ENCODE measurements at regions not wholly inside any gene's neighbourhood (a gene's known extent, or its start where the extent isn't known, plus 50 kb on each side); places are given as distances from the start of the nearest gene placed in this dataset.

DNA sequence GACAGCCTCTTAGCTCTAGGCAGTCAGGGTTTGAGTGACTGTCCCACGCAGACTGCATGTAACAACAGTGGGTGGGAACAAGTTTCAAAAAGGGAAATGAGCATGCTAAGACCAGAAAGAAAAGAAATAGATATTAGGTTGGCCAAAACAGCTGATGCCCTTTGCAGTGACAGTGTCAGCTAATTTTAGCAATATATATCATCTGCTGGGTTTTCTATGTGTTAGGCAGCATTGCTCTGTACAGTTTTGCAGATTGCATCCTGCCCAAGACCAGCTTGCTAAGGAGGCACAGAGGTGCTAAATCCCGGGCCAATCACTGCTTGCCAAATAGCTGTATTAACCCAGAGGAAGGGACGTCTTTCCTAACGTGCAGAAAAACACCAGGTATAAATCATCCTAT, 541.9 kb upstream of the TBX3 start:
- Histone ChIP-seq H3K27ac (ENCODE audit: insufficient read depth, low read length, poor library complexity, severe bottlenecking) (no peak overlapping the region), H3K36me3 (ENCODE audit: control insufficient read depth, insufficient read depth, low read length) (no peaks in the 10 kb centered on the region), H3K4me1 (ENCODE audit: control insufficient read depth, insufficient read depth, low read length, poor library complexity, severe bottlenecking) (no peaks in the 10 kb centered on the region), H3K27me3 (ENCODE audit: control insufficient read depth, insufficient read depth, low read length) (no peaks in the 10 kb centered on the region), H3K4me3 (ENCODE audit: low read depth, low read length) (no peak overlapping the region), H3K9me3 (ENCODE audit: control insufficient read depth in 2 of 2, low read length in 2 of 2) (no peaks in the 10 kb centered on the region)
- no peak for ATAC-seq (ENCODE audit: low read depth in 2 of 2)
- Mint-ChIP-seq H3K4me3 (no peak overlapping the region), H3K27me3 (no peaks in the 10 kb centered on the region), H3K9me3 (peaks cover 0 to 19% (median 0%) of the 10 kb centered on the region in 7 donors), H3K36me3 (no peaks in the 10 kb centered on the region), H3K27ac (no peak overlapping the region), H3K4me1 (no peaks in the 10 kb centered on the region)
- DNase-seq, result no peak

DNA sequence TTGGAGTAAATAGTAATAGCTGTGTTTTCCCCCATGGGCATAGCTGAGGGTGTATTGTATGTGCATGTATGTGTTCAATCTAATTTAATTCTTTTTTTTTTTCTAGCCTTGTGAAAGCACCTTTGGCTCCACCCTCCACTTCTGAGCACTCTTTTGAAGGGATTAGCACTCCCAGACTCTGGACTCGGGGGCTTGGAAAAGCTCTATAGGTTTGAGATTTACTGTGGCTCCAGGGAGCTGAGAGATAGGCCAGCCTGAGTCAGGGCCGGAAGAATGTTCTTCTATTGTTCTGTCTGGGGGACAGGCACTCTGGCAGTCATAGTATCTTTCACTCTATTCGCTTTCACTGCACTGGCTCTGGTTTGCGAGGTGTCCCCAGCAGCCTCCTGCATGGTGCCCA, 540.0 kb upstream of the TBX3 start:
- Histone ChIP-seq H3K4me3 (ENCODE audit: low read depth, low read length) (no peak overlapping the region), H3K27me3 (ENCODE audit: control insufficient read depth, insufficient read depth, low read length) (no peaks in the 10 kb centered on the region), H3K36me3 (ENCODE audit: control insufficient read depth, insufficient read depth, low read length) (no peaks in the 10 kb centered on the region), H3K4me1 (ENCODE audit: control insufficient read depth, insufficient read depth, low read length, poor library complexity, severe bottlenecking) (no peaks in the 10 kb centered on the region), H3K9me3 (ENCODE audit: control insufficient read depth in 2 of 2, low read length in 2 of 2) (no peaks in the 10 kb centered on the region), H3K27ac (ENCODE audit: insufficient read depth, low read length, poor library complexity, severe bottlenecking) (no peak overlapping the region)
- Mint-ChIP-seq H3K9me3 (peaks cover 0 to 19% (median 0%) of the 10 kb centered on the region in 7 donors), H3K4me1 (no peaks in the 10 kb centered on the region), H3K27me3 (no peaks in the 10 kb centered on the region), H3K27ac (no peak overlapping the region), H3K36me3 (no peaks in the 10 kb centered on the region), H3K4me3 (no peak overlapping the region)
- DNase-seq (no peak), ATAC-seq (ENCODE audit: low read depth in 2 of 2) (no peak)

DNA sequence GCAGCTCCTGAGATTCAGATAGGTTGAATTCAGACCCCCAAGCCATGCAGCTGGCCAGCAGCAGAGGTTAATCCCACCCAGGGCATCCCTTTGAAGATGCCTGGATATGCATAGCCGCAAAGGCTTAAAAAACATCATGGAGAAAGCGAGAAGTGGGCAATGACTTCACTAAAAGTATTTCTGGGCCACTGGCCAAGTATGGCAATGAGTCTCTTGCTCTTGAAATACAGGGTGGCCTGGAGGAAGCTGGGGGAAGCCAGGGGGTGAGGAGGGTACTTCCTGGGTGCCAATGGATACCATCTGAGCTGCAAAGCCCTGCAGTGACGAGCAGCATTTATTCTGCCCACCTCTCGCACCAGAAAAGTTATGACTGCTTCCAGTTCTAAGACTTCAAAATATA, 539.3 kb upstream of the TBX3 start:
- no peaks in the 10 kb centered on the region for H3K4me1 Mint-ChIP-seq
- DNase-seq, result no peak
- Histone ChIP-seq H3K9me3 (ENCODE audit: control insufficient read depth in 2 of 2, low read length in 2 of 2) (no peaks in the 10 kb centered on the region), H3K4me3 (ENCODE audit: low read depth, low read length) (no peak overlapping the region), H3K27ac (ENCODE audit: insufficient read depth, low read length, poor library complexity, severe bottlenecking) (no peak overlapping the region), H3K36me3 (ENCODE audit: control insufficient read depth, insufficient read depth, low read length) (no peaks in the 10 kb centered on the region), H3K27me3 (ENCODE audit: control insufficient read depth, insufficient read depth, low read length) (no peaks in the 10 kb centered on the region), H3K4me1 (ENCODE audit: control insufficient read depth, insufficient read depth, low read length, poor library complexity, severe bottlenecking) (no peaks in the 10 kb centered on the region)
- H3K36me3 Mint-ChIP-seq, result no peaks in the 10 kb centered on the region
- no peak for ATAC-seq (ENCODE audit: low read depth in 2 of 2)
- no peak overlapping the region for H3K4me3 Mint-ChIP-seq
- no peak overlapping the region for H3K27ac Mint-ChIP-seq
- H3K9me3 Mint-ChIP-seq, result peaks cover 0 to 19% (median 0%) of the 10 kb centered on the region in 7 donors
- no peaks in the 10 kb centered on the region for H3K27me3 Mint-ChIP-seq

DNA sequence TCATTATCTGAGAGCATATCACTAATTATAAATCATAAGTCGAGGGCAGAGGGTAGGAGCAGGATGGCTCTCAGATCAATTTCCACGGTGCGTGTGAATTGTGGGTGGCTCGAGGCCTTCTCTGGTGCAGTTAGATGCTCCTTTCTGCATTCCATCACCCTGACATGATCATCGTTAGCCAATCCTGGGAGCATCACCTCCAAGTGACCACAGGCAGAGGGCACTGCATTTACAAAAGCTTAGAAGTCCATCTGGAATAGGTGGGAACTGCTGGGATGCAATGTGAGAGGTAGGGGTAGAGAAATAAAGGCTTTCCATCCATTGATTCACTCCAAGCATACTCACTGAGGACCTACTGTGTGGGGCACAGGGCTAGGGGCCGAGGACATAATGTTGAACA, 538.2 kb upstream of the TBX3 start:
- Mint-ChIP-seq H3K4me1 (no peaks in the 10 kb centered on the region), H3K4me3 (no peak overlapping the region), H3K27me3 (no peaks in the 10 kb centered on the region), H3K27ac (no peak overlapping the region), H3K9me3 (peaks cover 0 to 11% (median 3%) of the 10 kb centered on the region in 7 donors), H3K36me3 (no peaks in the 10 kb centered on the region)
- Histone ChIP-seq H3K4me3 (ENCODE audit: low read depth, low read length) (no peak overlapping the region), H3K27ac (ENCODE audit: insufficient read depth, low read length, poor library complexity, severe bottlenecking) (no peak overlapping the region), H3K27me3 (ENCODE audit: control insufficient read depth, insufficient read depth, low read length) (no peaks in the 10 kb centered on the region), H3K4me1 (ENCODE audit: control insufficient read depth, insufficient read depth, low read length, poor library complexity, severe bottlenecking) (no peaks in the 10 kb centered on the region), H3K36me3 (ENCODE audit: control insufficient read depth, insufficient read depth, low read length) (no peaks in the 10 kb centered on the region), H3K9me3 (ENCODE audit: control insufficient read depth in 2 of 2, low read length in 2 of 2) (no peaks in the 10 kb centered on the region)
- DNase-seq (no peak), ATAC-seq (ENCODE audit: low read depth in 2 of 2) (no peak)

DNA sequence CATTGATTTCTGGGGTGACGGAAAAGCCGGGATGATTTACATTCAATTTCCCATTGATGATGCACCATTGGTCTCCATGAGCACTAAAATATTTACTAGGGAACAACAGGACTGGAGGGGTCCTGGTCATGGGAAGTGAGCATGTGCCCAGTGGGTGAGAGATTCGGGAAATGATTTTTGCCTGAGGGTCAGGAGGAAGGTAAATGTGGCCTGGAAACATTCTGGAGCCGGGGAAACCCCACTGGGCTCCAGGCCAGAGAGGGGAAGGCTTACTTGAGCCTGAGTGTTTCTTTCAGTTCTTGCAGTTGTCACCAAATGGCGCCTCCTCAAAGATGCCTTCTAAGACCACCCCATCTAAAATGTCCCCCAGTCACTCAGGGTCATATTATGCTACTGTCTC, 532.3 kb upstream of the TBX3 start:
- H3K4me1 ChIP-seq (ENCODE audit: control insufficient read depth, insufficient read depth, low read length, poor library complexity, severe bottlenecking), result no peaks in the 10 kb centered on the region
- Mint-ChIP-seq H3K36me3 (no peaks in the 10 kb centered on the region), H3K4me3 (no peak overlapping the region), H3K4me1 (no peaks in the 10 kb centered on the region), H3K27me3 (no peaks in the 10 kb centered on the region), H3K9me3 (peaks cover 0 to 7% (median 4%) of the 10 kb centered on the region in 7 donors), H3K27ac (no peak overlapping the region)
- no peaks in the 10 kb centered on the region for H3K36me3 ChIP-seq (ENCODE audit: control insufficient read depth, insufficient read depth, low read length)
- no peaks in the 10 kb centered on the region for H3K27me3 ChIP-seq (ENCODE audit: control insufficient read depth, insufficient read depth, low read length)
- H3K4me3 ChIP-seq (ENCODE audit: low read depth, low read length), result no peak overlapping the region
- no peak overlapping the region for H3K27ac ChIP-seq (ENCODE audit: insufficient read depth, low read length, poor library complexity, severe bottlenecking)
- H3K9me3 ChIP-seq (ENCODE audit: control insufficient read depth in 2 of 2, low read length in 2 of 2), result no peaks in the 10 kb centered on the region
- DNase-seq (no peak), ATAC-seq (ENCODE audit: low read depth in 2 of 2) (no peak)

DNA sequence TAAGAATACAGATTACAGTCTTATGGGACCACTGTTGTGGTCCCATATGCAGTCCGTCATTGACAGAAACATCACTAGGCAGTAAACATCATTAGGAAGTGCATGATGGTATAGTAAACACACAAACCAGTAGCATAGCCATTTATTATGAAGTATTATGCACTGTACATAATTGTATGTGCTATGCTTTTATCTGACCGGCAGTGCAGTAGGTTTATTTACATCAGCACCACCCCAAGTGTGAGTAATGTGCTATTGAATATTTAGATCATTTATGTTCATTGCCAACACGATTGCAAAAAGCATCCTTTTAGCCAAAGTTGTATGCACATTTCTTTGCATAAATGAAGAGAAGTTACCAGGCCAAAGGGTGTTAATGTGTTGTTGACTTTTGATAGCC, 531.6 kb upstream of the TBX3 start:
- Mint-ChIP-seq H3K9me3 (peaks cover 0 to 7% (median 3%) of the 10 kb centered on the region in 7 donors), H3K27me3 (no peaks in the 10 kb centered on the region), H3K36me3 (no peaks in the 10 kb centered on the region), H3K27ac (no peak overlapping the region), H3K4me1 (no peaks in the 10 kb centered on the region), H3K4me3 (no peak overlapping the region)
- Histone ChIP-seq H3K27ac (ENCODE audit: insufficient read depth, low read length, poor library complexity, severe bottlenecking) (no peak overlapping the region), H3K4me3 (ENCODE audit: low read depth, low read length) (no peak overlapping the region), H3K36me3 (ENCODE audit: control insufficient read depth, insufficient read depth, low read length) (no peaks in the 10 kb centered on the region), H3K4me1 (ENCODE audit: control insufficient read depth, insufficient read depth, low read length, poor library complexity, severe bottlenecking) (no peaks in the 10 kb centered on the region), H3K27me3 (ENCODE audit: control insufficient read depth, insufficient read depth, low read length) (no peaks in the 10 kb centered on the region), H3K9me3 (ENCODE audit: control insufficient read depth in 2 of 2, low read length in 2 of 2) (no peaks in the 10 kb centered on the region)
- DNase-seq (no peak), ATAC-seq (ENCODE audit: low read depth in 2 of 2) (no peak)

DNA sequence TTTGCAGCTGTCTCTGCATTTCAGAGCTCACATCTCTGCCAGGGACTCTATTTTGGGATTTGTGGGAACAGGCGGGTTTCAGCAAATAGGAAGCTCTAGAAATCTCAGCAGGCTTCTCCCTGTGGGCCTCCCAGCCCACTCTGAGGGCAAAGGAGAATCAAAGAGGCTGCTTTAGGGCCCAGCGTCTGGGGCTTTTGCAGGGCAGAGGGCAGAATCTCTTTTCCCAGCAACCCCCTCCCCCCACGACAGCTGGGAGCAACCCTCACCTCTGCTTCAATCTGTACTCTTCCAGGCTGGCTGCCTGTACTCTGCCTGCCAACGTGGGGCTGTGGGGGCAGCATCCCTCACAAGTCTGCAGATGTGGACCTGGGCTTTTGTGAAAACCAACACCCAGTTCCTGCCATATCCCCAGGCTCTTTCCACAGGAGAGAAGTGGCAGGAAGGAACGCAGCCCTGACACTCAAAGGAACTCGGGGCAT, 529.6 kb upstream of the TBX3 start:
- DNase-seq (no peak), ATAC-seq (ENCODE audit: low read depth in 2 of 2) (no peak)
- no peaks in the 10 kb centered on the region for H3K27me3 ChIP-seq (ENCODE audit: control insufficient read depth, insufficient read depth, low read length)
- H3K27ac ChIP-seq (ENCODE audit: insufficient read depth, low read length, poor library complexity, severe bottlenecking), result no peak overlapping the region
- Mint-ChIP-seq H3K4me3 (no peak overlapping the region), H3K9me3 (peaks cover 0 to 9% (median 3%) of the 10 kb centered on the region in 7 donors), H3K36me3 (no peaks in the 10 kb centered on the region), H3K4me1 (no peaks in the 10 kb centered on the region), H3K27ac (no peak overlapping the region), H3K27me3 (no peaks in the 10 kb centered on the region)
- H3K36me3 ChIP-seq (ENCODE audit: control insufficient read depth, insufficient read depth, low read length), result no peaks in the 10 kb centered on the region
- H3K4me3 ChIP-seq (ENCODE audit: low read depth, low read length), result no peak overlapping the region
- no peaks in the 10 kb centered on the region for H3K9me3 ChIP-seq (ENCODE audit: control insufficient read depth in 2 of 2, low read length in 2 of 2)
- H3K4me1 ChIP-seq (ENCODE audit: control insufficient read depth, insufficient read depth, low read length, poor library complexity, severe bottlenecking), result no peaks in the 10 kb centered on the region

DNA sequence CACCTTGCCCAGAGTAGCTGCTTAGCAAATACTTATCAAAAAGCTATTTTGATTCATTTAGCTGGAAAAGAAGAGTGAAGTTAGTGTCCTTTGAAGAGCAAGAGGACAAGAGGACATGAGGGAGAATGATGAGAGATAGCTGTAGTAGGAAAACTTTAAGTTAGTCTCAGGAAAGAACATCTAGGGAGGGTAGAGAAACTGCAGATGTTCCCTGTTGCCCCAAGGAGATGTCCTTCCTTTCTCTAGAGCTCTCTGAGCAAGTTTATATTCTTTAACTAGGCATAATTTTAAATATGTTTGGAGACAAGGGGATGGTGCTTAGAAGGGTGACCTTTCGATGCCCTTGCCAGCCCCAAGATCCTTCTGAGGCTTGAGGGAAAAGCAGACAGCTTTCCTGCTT, 529.1 kb upstream of the TBX3 start:
- H3K4me3 Mint-ChIP-seq, result no peak overlapping the region
- no peak overlapping the region for H3K27ac ChIP-seq (ENCODE audit: insufficient read depth, low read length, poor library complexity, severe bottlenecking)
- H3K4me1 Mint-ChIP-seq, result no peaks in the 10 kb centered on the region
- no peaks in the 10 kb centered on the region for H3K27me3 ChIP-seq (ENCODE audit: control insufficient read depth, insufficient read depth, low read length)
- H3K4me1 ChIP-seq (ENCODE audit: control insufficient read depth, insufficient read depth, low read length, poor library complexity, severe bottlenecking), result no peaks in the 10 kb centered on the region
- no peak overlapping the region for H3K27ac Mint-ChIP-seq
- H3K27me3 Mint-ChIP-seq, result no peaks in the 10 kb centered on the region
- no peaks in the 10 kb centered on the region for H3K36me3 ChIP-seq (ENCODE audit: control insufficient read depth, insufficient read depth, low read length)
- H3K36me3 Mint-ChIP-seq, result no peaks in the 10 kb centered on the region
- no peaks in the 10 kb centered on the region for H3K9me3 ChIP-seq (ENCODE audit: control insufficient read depth in 2 of 2, low read length in 2 of 2)
- peaks cover 0 to 9% (median under 1%) of the 10 kb centered on the region in 7 donors for H3K9me3 Mint-ChIP-seq
- ATAC-seq (ENCODE audit: low read depth in 2 of 2) (no peak), DNase-seq (no peak)
- H3K4me3 ChIP-seq (ENCODE audit: low read depth, low read length), result no peak overlapping the region
